ENCODE measurements at regions not wholly inside any gene's neighbourhood (a gene's known extent, or its start where the extent isn't known, plus 50 kb on each side); places are given as distances from the start of the nearest gene placed in this dataset.

DNA sequence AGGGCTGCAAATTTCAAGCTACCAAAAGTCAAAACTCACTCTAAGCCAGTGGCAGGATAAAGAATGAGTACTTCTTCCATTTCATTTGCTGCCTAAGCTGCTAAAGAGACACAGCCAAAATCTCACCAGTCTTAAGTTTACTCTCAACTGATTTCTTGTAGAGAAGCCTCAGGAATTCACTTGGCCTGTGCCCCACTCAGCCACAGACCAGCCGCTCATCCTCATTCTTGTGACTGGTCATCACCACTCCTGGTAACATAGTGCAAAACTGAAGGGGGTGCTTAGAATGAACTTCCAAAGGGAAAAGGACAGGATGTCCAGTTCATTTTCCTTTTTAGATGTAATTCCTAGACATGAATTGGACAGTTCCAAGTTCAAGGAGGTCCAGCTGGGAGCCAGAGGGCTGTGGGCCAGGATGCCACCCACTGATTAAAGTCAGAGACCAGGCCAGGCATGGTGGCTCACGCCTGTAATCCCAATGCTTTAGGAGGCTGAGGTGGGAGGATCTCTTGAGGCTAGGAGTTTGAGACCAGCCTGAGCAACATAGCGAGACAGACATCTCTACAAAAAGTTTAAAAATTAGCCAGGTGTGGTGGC lies 72.7 kb upstream of the RANBP3L start:
- TF ChIP-seq, protein P1, sequence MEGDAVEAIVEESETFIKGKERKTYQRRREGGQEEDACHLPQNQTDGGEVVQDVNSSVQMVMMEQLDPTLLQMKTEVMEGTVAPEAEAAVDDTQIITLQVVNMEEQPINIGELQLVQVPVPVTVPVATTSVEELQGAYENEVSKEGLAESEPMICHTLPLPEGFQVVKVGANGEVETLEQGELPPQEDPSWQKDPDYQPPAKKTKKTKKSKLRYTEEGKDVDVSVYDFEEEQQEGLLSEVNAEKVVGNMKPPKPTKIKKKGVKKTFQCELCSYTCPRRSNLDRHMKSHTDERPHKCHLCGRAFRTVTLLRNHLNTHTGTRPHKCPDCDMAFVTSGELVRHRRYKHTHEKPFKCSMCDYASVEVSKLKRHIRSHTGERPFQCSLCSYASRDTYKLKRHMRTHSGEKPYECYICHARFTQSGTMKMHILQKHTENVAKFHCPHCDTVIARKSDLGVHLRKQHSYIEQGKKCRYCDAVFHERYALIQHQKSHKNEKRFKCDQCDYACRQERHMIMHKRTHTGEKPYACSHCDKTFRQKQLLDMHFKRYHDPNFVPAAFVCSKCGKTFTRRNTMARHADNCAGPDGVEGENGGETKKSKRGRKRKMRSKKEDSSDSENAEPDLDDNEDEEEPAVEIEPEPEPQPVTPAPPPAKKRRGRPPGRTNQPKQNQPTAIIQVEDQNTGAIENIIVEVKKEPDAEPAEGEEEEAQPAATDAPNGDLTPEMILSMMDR (IDR thresholded peaks at IDR 0.05): no peak
- TF ChIP-seq POLR2AphosphoS5 (IDR thresholded peaks at IDR 0.05; ENCODE audit: low read depth, low read length): no peak
- TF ChIP-seq, protein P2, sequence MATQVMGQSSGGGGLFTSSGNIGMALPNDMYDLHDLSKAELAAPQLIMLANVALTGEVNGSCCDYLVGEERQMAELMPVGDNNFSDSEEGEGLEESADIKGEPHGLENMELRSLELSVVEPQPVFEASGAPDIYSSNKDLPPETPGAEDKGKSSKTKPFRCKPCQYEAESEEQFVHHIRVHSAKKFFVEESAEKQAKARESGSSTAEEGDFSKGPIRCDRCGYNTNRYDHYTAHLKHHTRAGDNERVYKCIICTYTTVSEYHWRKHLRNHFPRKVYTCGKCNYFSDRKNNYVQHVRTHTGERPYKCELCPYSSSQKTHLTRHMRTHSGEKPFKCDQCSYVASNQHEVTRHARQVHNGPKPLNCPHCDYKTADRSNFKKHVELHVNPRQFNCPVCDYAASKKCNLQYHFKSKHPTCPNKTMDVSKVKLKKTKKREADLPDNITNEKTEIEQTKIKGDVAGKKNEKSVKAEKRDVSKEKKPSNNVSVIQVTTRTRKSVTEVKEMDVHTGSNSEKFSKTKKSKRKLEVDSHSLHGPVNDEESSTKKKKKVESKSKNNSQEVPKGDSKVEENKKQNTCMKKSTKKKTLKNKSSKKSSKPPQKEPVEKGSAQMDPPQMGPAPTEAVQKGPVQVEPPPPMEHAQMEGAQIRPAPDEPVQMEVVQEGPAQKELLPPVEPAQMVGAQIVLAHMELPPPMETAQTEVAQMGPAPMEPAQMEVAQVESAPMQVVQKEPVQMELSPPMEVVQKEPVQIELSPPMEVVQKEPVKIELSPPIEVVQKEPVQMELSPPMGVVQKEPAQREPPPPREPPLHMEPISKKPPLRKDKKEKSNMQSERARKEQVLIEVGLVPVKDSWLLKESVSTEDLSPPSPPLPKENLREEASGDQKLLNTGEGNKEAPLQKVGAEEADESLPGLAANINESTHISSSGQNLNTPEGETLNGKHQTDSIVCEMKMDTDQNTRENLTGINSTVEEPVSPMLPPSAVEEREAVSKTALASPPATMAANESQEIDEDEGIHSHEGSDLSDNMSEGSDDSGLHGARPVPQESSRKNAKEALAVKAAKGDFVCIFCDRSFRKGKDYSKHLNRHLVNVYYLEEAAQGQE (IDR thresholded peaks at IDR 0.05; ENCODE audit: insufficient read depth in 1 of 2, low read depth in 2 of 2, low read length in 1 of 2): no peak
- no peak for TF ChIP-seq TCF7L2 (IDR thresholded peaks at IDR 0.05; ENCODE audit: low read depth, low read length)

All from Panc1 (cell line).